Naive thymus-derived CD4-positive, alpha-beta T cell (primary cell): ENCODE measurements at regions not wholly inside any gene's neighbourhood (a gene's known extent, or its start where the extent isn't known, plus 50 kb on each side); places are given as distances from the start of the nearest gene placed in this dataset.

ENCODE experiments used
- ATAC-seq: fragments of 150-1000 bp; cut with Tn5 transposase; 2 replicates; pipeline ENCODE4 v1.10.0; 2021; ENCODE audit warnings: mild to moderate bottlenecking, moderate library complexity
- CTCF ChIA-PET: fragments of 350-600 bp; sonication (Branson Sonifier 250); formaldehyde crosslinking; loops from one replicate; lab custom pipeline; 2021; ENCODE audit warnings: antibody characterized with exemption; lab: Charles Lee
- POLR2A ChIA-PET: fragments of 350-600 bp; sonication (Branson Sonifier 250); formaldehyde crosslinking; loops from one replicate; lab custom pipeline; 2021; ENCODE audit warnings: antibody characterized with exemption, inconsistent platforms; lab: Charles Lee
- DNase-seq, 9 donors: peaks; one replicate each; pipeline versions ENCODE4 v3.0.0 to v3.0.0-alpha.2; 2020 to 2022; ENCODE audit warnings: mixed read lengths in 1 of 9
- H3K27ac ChIP-seq: one replicate; pipeline ENCODE4 v1.7.0; 2013; ENCODE audit warnings: mild to moderate bottlenecking, low read depth, low read length, moderate library complexity
- H3K27me3 ChIP-seq, 2 donors: one replicate each; pipeline ENCODE4 v1.7.0; 2013; ENCODE audit warnings: low read length in 2 of 2, mild to moderate bottlenecking in 2 of 2, moderate library complexity in 2 of 2; ENCODE audit not compliant: control insufficient read depth in 2 of 2, insufficient read depth in 2 of 2
- H3K36me3 ChIP-seq, 3 experiments: 1 replicate in 2 of 3; 2 replicates in 1 of 3; pipeline ENCODE4 v1.7.0; 2013; ENCODE audit warnings: low read length in 3 of 3, mild to moderate bottlenecking in 3 of 3, moderate library complexity in 1 of 3; ENCODE audit not compliant: insufficient read depth in 3 of 3, control insufficient read depth in 2 of 3
- H3K4me1 ChIP-seq, 2 donors: one replicate each; pipeline ENCODE4 v1.7.0; 2013; ENCODE audit warnings: low read length in 2 of 2, mild to moderate bottlenecking in 2 of 2, moderate library complexity in 1 of 2; ENCODE audit not compliant: control insufficient read depth in 2 of 2, insufficient read depth in 2 of 2
- H3K4me3 ChIP-seq: 2 replicates; pipeline ENCODE4 v1.7.0; 2013; ENCODE audit warnings: mild to moderate bottlenecking, low read length
- H3K9me3 ChIP-seq, 3 experiments: 1 replicate in 2 of 3; 2 replicates in 1 of 3; pipeline ENCODE4 v1.7.0; 2013; ENCODE audit warnings: low read length in 3 of 3; ENCODE audit not compliant: control insufficient read depth in 2 of 3
- H3K27ac Mint-ChIP-seq, 9 donors: one replicate each; pipeline ENCODE4 v1.8.0; 2020 to 2022; ENCODE audit warnings: mixed read lengths in 9 of 9, mild to moderate bottlenecking in 8 of 9, moderate library complexity in 5 of 9, inconsistent platforms in 2 of 9
- H3K27me3 Mint-ChIP-seq, 5 donors: one replicate each; pipeline ENCODE4 v1.8.0; 2021 to 2022; ENCODE audit warnings: mixed read lengths in 5 of 5, mild to moderate bottlenecking in 1 of 5
- H3K36me3 Mint-ChIP-seq, 5 donors: one replicate each; pipeline ENCODE4 v1.8.0; 2020 to 2022; ENCODE audit warnings: mixed read lengths in 5 of 5, mild to moderate bottlenecking in 3 of 5, inconsistent platforms in 1 of 5
- H3K4me1 Mint-ChIP-seq, 7 donors: one replicate each; pipeline ENCODE4 v1.8.0; 2020 to 2022; ENCODE audit warnings: mixed read lengths in 7 of 7, mild to moderate bottlenecking in 3 of 7, inconsistent platforms in 1 of 7
- H3K4me3 Mint-ChIP-seq, 10 donors: one replicate each; pipeline ENCODE4 v1.8.0; 2020 to 2022; ENCODE audit warnings: mild to moderate bottlenecking in 10 of 10, mixed read lengths in 10 of 10, moderate library complexity in 6 of 10, inconsistent platforms in 2 of 10
- H3K9me3 Mint-ChIP-seq, 11 donors: one replicate each; pipeline ENCODE4 v1.8.0; 2020 to 2022; ENCODE audit warnings: mixed read lengths in 11 of 11, mild to moderate bottlenecking in 4 of 11, inconsistent platforms in 1 of 11, moderate library complexity in 1 of 11
- intact Hi-C, 2 donors: fragments of 100-400 bp; cut with micrococcal nuclease; formaldehyde crosslinking; loops; one replicate each; pipeline ENCODE4 v1.15.1; 2023

DNA sequence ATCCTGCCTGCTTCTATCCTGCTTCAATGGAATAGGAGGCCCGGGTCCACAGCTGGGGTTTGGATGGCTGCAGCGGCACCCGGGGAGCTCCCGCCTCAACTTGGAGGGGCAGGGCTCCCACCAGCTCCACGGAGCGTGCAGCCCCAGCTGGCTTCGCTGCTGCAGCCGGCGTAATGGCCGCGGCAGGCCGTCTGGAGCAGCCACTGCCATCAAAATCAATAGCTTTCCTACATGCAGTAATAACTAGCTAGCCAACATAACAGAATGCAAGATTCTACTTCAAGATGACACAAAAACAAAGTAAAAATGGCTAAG, 154.2 kb upstream of the RMP24 start:
- H3K4me3 ChIP-seq = no peak overlapping the region
- Mint-ChIP-seq H3K4me3 (no peak overlapping the region), H3K27ac (no peak overlapping the region), H3K36me3 (no peaks in the 10 kb centered on the region), H3K9me3 (peaks cover 0 to 4% (median 0%) of the 10 kb centered on the region in 11 donors), H3K27me3 (peaks cover 0 to 13% (median 10%) of the 10 kb centered on the region in 5 donors), H3K4me1 (peaks cover 0 to 1% (median 0%) of the 10 kb centered on the region in 7 donors)
- CTCF ChIA-PET = no interaction called here
- H3K9me3 ChIP-seq = no peaks in the 10 kb centered on the region
- no peaks in the 10 kb centered on the region for H3K27me3 ChIP-seq
- no peaks in the 10 kb centered on the region for H3K4me1 ChIP-seq
- POLR2A ChIA-PET = no interaction called here
- DNase-seq (no peak), ATAC-seq (no peak)
- intact Hi-C loops = no loop called here
- H3K36me3 ChIP-seq = no peaks in the 10 kb centered on the region
- no peak overlapping the region for H3K27ac ChIP-seq

DNA sequence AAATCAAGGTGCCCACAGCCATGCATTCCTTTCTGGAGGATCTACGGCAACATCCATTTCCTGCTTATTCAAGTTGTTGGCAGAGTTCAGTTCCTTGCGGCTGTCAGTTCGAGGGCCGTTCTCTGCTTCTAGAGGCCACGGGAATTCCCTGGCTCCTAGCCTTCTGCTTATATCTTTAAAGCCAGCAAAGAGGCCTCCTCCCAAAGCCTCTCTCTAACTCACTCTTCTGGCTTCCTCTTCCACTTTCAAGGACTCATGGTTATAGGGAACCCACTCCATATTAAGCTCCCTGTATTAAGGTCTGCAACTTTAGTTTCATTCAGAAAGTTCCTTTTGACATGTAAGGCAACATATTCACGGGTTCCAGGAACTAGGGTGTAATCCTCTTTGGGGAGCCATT, 150.1 kb upstream of the RMP24 start:
- Mint-ChIP-seq H3K9me3 (no peaks in the 10 kb centered on the region), H3K4me3 (no peak overlapping the region), H3K36me3 (no peaks in the 10 kb centered on the region), H3K27ac (no peak overlapping the region), H3K4me1 (no peaks in the 10 kb centered on the region), H3K27me3 (peaks cover 0 to 16% (median 10%) of the 10 kb centered on the region in 5 donors)
- intact Hi-C loops = no loop called here
- ATAC-seq (no peak), DNase-seq (no peak)
- ChIA-PET POLR2A (no interaction called here), CTCF (no interaction called here)
- no peaks in the 10 kb centered on the region for H3K9me3 ChIP-seq
- no peak overlapping the region for H3K4me3 ChIP-seq
- H3K36me3 ChIP-seq = no peaks in the 10 kb centered on the region
- no peaks in the 10 kb centered on the region for H3K4me1 ChIP-seq
- H3K27ac ChIP-seq = no peak overlapping the region
- no peaks in the 10 kb centered on the region for H3K27me3 ChIP-seq

GRCh38 chr18:35826477-35826876, 146.0 kb upstream of the RMP24 start:
- Mint-ChIP-seq H3K9me3 (peaks cover 4 to 27% (median 12%) of the 10 kb centered on the region in 11 donors), H3K4me1 (peaks cover 0 to 3% (median 0%) of the 10 kb centered on the region in 7 donors), H3K4me3 (no peak overlapping the region), H3K27ac (no peak overlapping the region), H3K27me3 (peaks cover 0 to 33% (median 18%) of the 10 kb centered on the region in 5 donors), H3K36me3 (peaks cover 0 to 4% (median 0%) of the 10 kb centered on the region in 5 donors)
- no peaks in the 10 kb centered on the region for H3K4me1 ChIP-seq
- no peaks in the 10 kb centered on the region for H3K9me3 ChIP-seq
- no peak overlapping the region for H3K27ac ChIP-seq
- DNase-seq (no peak), ATAC-seq (no peak)
- POLR2A ChIA-PET = no interaction called here
- CTCF ChIA-PET = no interaction called here
- intact Hi-C loops = no loop called here
- H3K27me3 ChIP-seq = no peaks in the 10 kb centered on the region
- H3K36me3 ChIP-seq = no peaks in the 10 kb centered on the region
- H3K4me3 ChIP-seq = no peak overlapping the region

GRCh38 chr18:35827275-35827902, 145.1 kb upstream of the RMP24 start:
- POLR2A ChIA-PET = no interaction called here
- ATAC-seq = no peak

DNA sequence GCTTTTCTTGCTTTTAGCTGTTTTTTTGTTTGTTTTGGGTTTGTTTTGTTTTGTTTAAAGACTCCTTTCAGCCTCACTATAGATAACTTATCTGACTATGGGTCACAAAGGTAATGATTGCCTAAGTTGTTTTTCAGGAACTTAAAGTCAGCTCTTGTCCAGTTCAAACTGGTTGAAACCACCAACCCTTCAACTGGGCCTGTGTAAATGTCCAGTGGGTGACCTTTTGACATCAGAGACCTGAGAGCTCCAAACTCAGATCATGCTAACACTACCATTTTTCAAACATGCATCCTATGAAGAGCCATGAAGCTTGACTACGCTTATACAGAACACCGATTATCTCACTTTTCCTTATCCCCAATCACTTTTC, 144.6 kb upstream of the RMP24 start:
- Histone ChIP-seq H3K9me3 (peaks cover 0 to 10% (median 0%) of the 10 kb centered on the region in 3 experiments), H3K27ac (no peak overlapping the region), H3K27me3 (no peaks in the 10 kb centered on the region), H3K36me3 (no peaks in the 10 kb centered on the region), H3K4me3 (no peak overlapping the region), H3K4me1 (no peaks in the 10 kb centered on the region)
- H3K9me3 Mint-ChIP-seq = peaks cover 6 to 41% (median 19%) of the 10 kb centered on the region in 11 donors
- CTCF ChIA-PET = no interaction called here
- POLR2A ChIA-PET = no interaction called here
- no peak for DNase-seq
- intact Hi-C loops = no loop called here
- H3K36me3 Mint-ChIP-seq = peaks cover 0 to 4% (median 0%) of the 10 kb centered on the region in 5 donors
- H3K4me1 Mint-ChIP-seq = peaks cover 0 to 3% (median 0%) of the 10 kb centered on the region in 7 donors
- ATAC-seq = no peak
- no peak overlapping the region for H3K27ac Mint-ChIP-seq
- H3K27me3 Mint-ChIP-seq = peaks cover 0 to 41% (median 23%) of the 10 kb centered on the region in 5 donors
- H3K4me3 Mint-ChIP-seq = no peak overlapping the region

More at GRCh38 chr18:35827275-35827902, 145.1 kb upstream of the RMP24 start:
- Mint-ChIP-seq H3K4me3 (no peak overlapping the region), H3K36me3 (peaks cover 0 to 4% (median 0%) of the 10 kb centered on the region in 5 donors), H3K4me1 (peaks cover 0 to 3% (median 0%) of the 10 kb centered on the region in 7 donors), H3K27ac (no peak overlapping the region), H3K9me3 (peaks cover 6 to 36% (median 17%) of the 10 kb centered on the region in 11 donors), H3K27me3 (peaks cover 0 to 40% (median 20%) of the 10 kb centered on the region in 5 donors)
- no peaks in the 10 kb centered on the region for H3K4me1 ChIP-seq
- no peak overlapping the region for H3K4me3 ChIP-seq
- no peak overlapping the region for H3K27ac ChIP-seq
- CTCF ChIA-PET = no interaction called here
- peaks cover 0 to 6% (median 0%) of the 10 kb centered on the region in 3 experiments for H3K9me3 ChIP-seq
- intact Hi-C loops = no loop called here
- no peaks in the 10 kb centered on the region for H3K27me3 ChIP-seq
- no peaks in the 10 kb centered on the region for H3K36me3 ChIP-seq
- no peak for DNase-seq

- no peak overlapping the region for H3K4me3 Mint-ChIP-seq
- H3K27ac ChIP-seq = no peak overlapping the region
- H3K27me3 ChIP-seq = no peaks in the 10 kb centered on the region
- H3K36me3 Mint-ChIP-seq = peaks cover 0 to 4% (median 0%) of the 10 kb centered on the region in 5 donors
- no peaks in the 10 kb centered on the region for H3K4me1 ChIP-seq
- no peak overlapping the region for H3K27ac Mint-ChIP-seq
- no peaks in the 10 kb centered on the region for H3K36me3 ChIP-seq
- peaks cover 0 to 3% (median 0%) of the 10 kb centered on the region in 7 donors for H3K4me1 Mint-ChIP-seq
- H3K27me3 Mint-ChIP-seq = peaks cover 0 to 44% (median 30%) of the 10 kb centered on the region in 5 donors
- POLR2A ChIA-PET = no interaction called here
- ATAC-seq (no peak), DNase-seq (no peak)
- peaks cover 0 to 10% (median 0%) of the 10 kb centered on the region in 3 experiments for H3K9me3 ChIP-seq
- peaks cover 6 to 48% (median 22%) of the 10 kb centered on the region in 11 donors for H3K9me3 Mint-ChIP-seq
- intact Hi-C loops = no loop called here
- CTCF ChIA-PET = no interaction called here
- no peak overlapping the region for H3K4me3 ChIP-seq
Observed at GRCh38 chr18:35828591-35828990, 143.9 kb upstream of the RMP24 start.

GRCh38 chr18:35835366-35835765, 137.1 kb upstream of the RMP24 start:
- Mint-ChIP-seq H3K27me3 (peaks cover 0 to 28% (median 24%) of the 10 kb centered on the region in 5 donors), H3K27ac (no peak overlapping the region), H3K4me1 (peaks cover 0 to 3% (median 0%) of the 10 kb centered on the region in 7 donors), H3K9me3 (peaks cover 0 to 36% (median 16%) of the 10 kb centered on the region in 11 donors), H3K36me3 (peaks cover 0 to 4% (median 0%) of the 10 kb centered on the region in 5 donors), H3K4me3 (no peak overlapping the region)
- intact Hi-C loops = no loop called here
- Histone ChIP-seq H3K27ac (no peak overlapping the region), H3K27me3 (no peaks in the 10 kb centered on the region), H3K9me3 (peaks cover 0 to 10% (median 0%) of the 10 kb centered on the region in 3 experiments), H3K36me3 (no peaks in the 10 kb centered on the region), H3K4me1 (no peaks in the 10 kb centered on the region), H3K4me3 (no peak overlapping the region)
- ChIA-PET POLR2A (no interaction called here), CTCF (no interaction called here)
- no peak for ATAC-seq
- DNase-seq = no peak
